SK-N-SH (cell line): ENCODE measurements at regions not wholly inside any gene's neighbourhood (a gene's known extent, or its start where the extent isn't known, plus 50 kb on each side); places are given as distances from the start of the nearest gene placed in this dataset.

Experiments
- CTCF ChIA-PET: fragments of 300-600, 350-600 bp; formaldehyde crosslinking; extraction: SDS; loops from one replicate; lab custom pipeline; 2021; lab: Yijun Ruan, JAX
- POLR2A ChIA-PET: fragments of 350-600 bp; sonication (Branson Sonifier 250); formaldehyde crosslinking; extraction: SDS; loops from one replicate; lab custom pipeline; 2020; ENCODE audit warnings: antibody characterized with exemption, inconsistent platforms; lab: Yijun Ruan, JAX
- DNase-seq: peaks from one replicate; pipeline ENCODE4 v3.0.0; 2012
- H2AFZ ChIP-seq: fragments of 200-600 bp; sonication (generic); 2 replicates; pipeline ENCODE4 v1.8.1; 2016; ENCODE audit warnings: antibody characterized with exemption, mild to moderate bottlenecking, low read depth
- H3F3A ChIP-seq: fragments of 200-600 bp; sonication (generic); replicated peaks from 2 replicates; pipeline ENCODE3; 2016; ENCODE audit warnings: antibody characterized with exemption, mild to moderate bottlenecking; ENCODE audit not compliant: insufficient read depth
- H3K27ac ChIP-seq, 2 experiments: fragments of 200-500 bp in 1 of 2; fragments of 200-600 bp in 1 of 2; sonication (Bioruptor generic) in 1 of 2; sonication (generic), shearing (Covaris generic) in 1 of 2; 2 replicates each; pipeline versions ENCODE4 v1.5.1 to v1.6.1; 2014 to 2016; ENCODE audit warnings: low read depth in 2 of 2, inconsistent platforms in 1 of 2, low read length in 1 of 2, mild to moderate bottlenecking in 1 of 2, mixed read lengths in 1 of 2
- H3K27me3 ChIP-seq: fragments of 200-600 bp; sonication (generic), shearing (Covaris generic); 2 replicates; pipeline ENCODE4 v1.6.1; 2016; ENCODE audit warnings: mixed run types; ENCODE audit not compliant: insufficient read depth
- H3K36me3 ChIP-seq, 2 experiments: fragments of 200-500 bp in 1 of 2; fragments of 200-600 bp in 1 of 2; sonication (Bioruptor generic) in 1 of 2; sonication (generic) in 1 of 2; replicated peaks in 1 of 2; 2 replicates each; pipeline versions ENCODE3 to v1.5.1; 2014 to 2016; ENCODE audit warnings: low read length in 1 of 2, mild to moderate bottlenecking in 1 of 2; ENCODE audit not compliant: insufficient read depth in 2 of 2, control insufficient read depth in 1 of 2
- H3K4me1 ChIP-seq, 2 experiments: fragments of 200-500 bp in 1 of 2; fragments of 200-600 bp in 1 of 2; sonication (Bioruptor generic) in 1 of 2; sonication (generic), shearing (Covaris generic) in 1 of 2; 2 replicates each; pipeline versions ENCODE4 v1.5.1 to v1.6.1; 2014 to 2016; ENCODE audit warnings: low read depth in 1 of 2, low read length in 1 of 2, mixed run types in 1 of 2; ENCODE audit not compliant: insufficient read depth in 2 of 2, control insufficient read depth in 1 of 2
- H3K4me2 ChIP-seq: fragments of 200-600 bp; sonication (generic), shearing (Covaris generic); 2 replicates; pipeline ENCODE4 v1.6.1; 2017; ENCODE audit warnings: mixed run types
- H3K4me3 ChIP-seq, 2 experiments: fragments of 200-500 bp in 1 of 2; fragments of 200-600 bp in 1 of 2; sonication (Bioruptor generic) in 1 of 2; sonication (generic), shearing (Covaris generic) in 1 of 2; 2 replicates each; pipeline versions ENCODE4 v1.5.1 to v1.8.1; 2014 to 2016; ENCODE audit warnings: low read depth in 2 of 2, inconsistent platforms in 1 of 2, low read length in 1 of 2, mild to moderate bottlenecking in 1 of 2, mixed read lengths in 1 of 2, moderate library complexity in 1 of 2
- H3K79me2 ChIP-seq: fragments of 200-600 bp; sonication (generic); 2 replicates; pipeline ENCODE4 v1.8.1; 2017; ENCODE audit warnings: mild to moderate bottlenecking; ENCODE audit not compliant: insufficient read depth
- H3K9ac ChIP-seq: fragments of 200-600 bp; sonication (generic); 2 replicates; pipeline ENCODE4 v1.6.1; 2017; ENCODE audit warnings: mixed run types
- H3K9me2 ChIP-seq: fragments of 200-600 bp; sonication (generic); 2 replicates; pipeline ENCODE4 v1.6.1; 2017; ENCODE audit warnings: mixed run types
- H3K9me3 ChIP-seq: fragments of 200-600 bp; sonication (generic); 2 replicates; pipeline ENCODE4 v1.6.1; 2017; ENCODE audit warnings: mixed run types, mild to moderate bottlenecking, moderate library complexity
- H4K20me1 ChIP-seq: fragments of 200-600 bp; sonication (generic); 2 replicates; pipeline ENCODE4 v1.6.1; 2017; ENCODE audit warnings: mild to moderate bottlenecking, mixed run types; ENCODE audit not compliant: insufficient read depth
- CHD2 ChIP-seq: fragments of 150-350 bp; IDR thresholded peaks from 2 replicates; pipeline ENCODE4 v1.6.1; 2018; ENCODE audit warnings: low read length; ENCODE audit not compliant: partially characterized antibody
- CTCF ChIP-seq: fragments of 200-600 bp; sonication (generic); IDR thresholded peaks from 2 replicates; pipeline ENCODE4 v1.6.1; 2017; ENCODE audit warnings: antibody characterized with exemption, mild to moderate bottlenecking, moderate library complexity
- ELF1 ChIP-seq: IDR thresholded peaks from 2 replicates; pipeline ENCODE4 v1.4.0; 2012
- EP300 ChIP-seq, 2 experiments: IDR thresholded peaks; 2 replicates each; pipeline versions ENCODE4 v1.4.0 to v1.6.1; 2012; ENCODE audit warnings: borderline replicate concordance in 1 of 2, low read depth in 1 of 2, low read length in 1 of 2
- FOSL2 ChIP-seq: IDR thresholded peaks from 2 replicates; pipeline ENCODE4 v1.4.0; 2012; ENCODE audit warnings: low read depth, mild to moderate bottlenecking, moderate library complexity, borderline replicate concordance
- FOXM1 ChIP-seq: IDR thresholded peaks from 2 replicates; pipeline ENCODE4 v1.4.0; 2012; ENCODE audit warnings: low read depth, mild to moderate bottlenecking
- JUND ChIP-seq: IDR thresholded peaks from 2 replicates; pipeline ENCODE4 v1.4.0; 2012
- MXI1 ChIP-seq: IDR thresholded peaks from 2 replicates; pipeline ENCODE4 v1.6.1; 2012; ENCODE audit warnings: mild to moderate bottlenecking, low read depth, low read length, improper control_type of control experiment
- NFIC ChIP-seq: IDR thresholded peaks from 2 replicates; pipeline ENCODE4 v1.4.0; 2012; ENCODE audit warnings: borderline replicate concordance
- NRF1 ChIP-seq: IDR thresholded peaks from 2 replicates; pipeline ENCODE4 v1.6.1; 2012; ENCODE audit warnings: low read depth, mild to moderate bottlenecking, low read length
- RFX5 ChIP-seq: IDR thresholded peaks from 2 replicates; pipeline ENCODE4 v1.6.1; 2012; ENCODE audit warnings: mild to moderate bottlenecking, improper control_type of control experiment, low read length
- RXRA ChIP-seq: IDR thresholded peaks from 2 replicates; pipeline ENCODE4 v1.4.0; 2012; ENCODE audit warnings: low read depth, mild to moderate bottlenecking, borderline replicate concordance
- SIN3A ChIP-seq: IDR thresholded peaks from 2 replicates; pipeline ENCODE4 v1.6.1; 2012; ENCODE audit warnings: low read depth, mild to moderate bottlenecking, low read length, moderate library complexity, borderline replicate concordance
- YY1 ChIP-seq: IDR thresholded peaks from 2 replicates; pipeline ENCODE4 v1.4.0; 2012; ENCODE audit warnings: low read depth, mild to moderate bottlenecking
- WGBS: methylation state at CpG from one replicate; pipeline ENCODE4 v1.1.6; 2017; ENCODE audit warnings: low lambda C conversion rate; 5-methylcytosine and 5-hydroxymethylcytosine counted together
- TF ChIP-seq, protein P1 (sequence below): IDR thresholded peaks from 2 replicates; pipeline ENCODE4 v1.4.0; 2012; ENCODE audit warnings: low read depth, borderline replicate concordance
- TF ChIP-seq, protein P2 (sequence below): fragments of 150-350 bp; IDR thresholded peaks from 2 replicates; pipeline ENCODE4 v1.6.1; 2016; ENCODE audit warnings: mild to moderate bottlenecking, low read depth, low read length

GRCh38 chr18:43994381-43994780 is 686.3 kb upstream of the SETBP1 start:
- Histone ChIP-seq H3K27me3 (no peaks in the 10 kb centered on the region), H3K4me2 (no peak overlapping the region), H3K9ac (no peak overlapping the region), H3K27ac (no peak overlapping the region), H4K20me1 (no peaks in the 10 kb centered on the region), H3K36me3 (no peaks in the 10 kb centered on the region), H3K79me2 (no peaks in the 10 kb centered on the region), H3F3A (no peaks in the 10 kb centered on the region), H3K9me2 (no peaks in the 10 kb centered on the region), H3K4me1 (no peaks in the 10 kb centered on the region), H2AFZ (no peak overlapping the region), H3K4me3 (no peak overlapping the region), H3K9me3 (no peaks in the 10 kb centered on the region; the same call in 1 of the 2 replicates)
- 69% methylated on average over 4 of the region's 4 CpGs for WGBS
- ChIA-PET POLR2A (no interaction called here), CTCF (interaction anchor here (1.1 kb wide), 1 partner anchor 13 kb away, joined by 4 read pairs; no protein-coding TSS in a partner anchor)
- TF ChIP-seq FOXM1 (no peak), CHD2 (no peak), SIN3A (no peak), FOSL2 (no peak), NRF1 (no peak), EP300 (IDR thresholded peaks at IDR 0.05; ENCODE audit: borderline replicate concordance in 1 of 2, low read depth in 1 of 2, low read length in 1 of 2) (no peak), JUND (no peak), RXRA (no peak), RFX5 (no peak), CTCF (no peak), YY1 (no peak), ELF1 (no peak), MXI1 (no peak), NFIC (no peak)
- TF ChIP-seq, protein P1, sequence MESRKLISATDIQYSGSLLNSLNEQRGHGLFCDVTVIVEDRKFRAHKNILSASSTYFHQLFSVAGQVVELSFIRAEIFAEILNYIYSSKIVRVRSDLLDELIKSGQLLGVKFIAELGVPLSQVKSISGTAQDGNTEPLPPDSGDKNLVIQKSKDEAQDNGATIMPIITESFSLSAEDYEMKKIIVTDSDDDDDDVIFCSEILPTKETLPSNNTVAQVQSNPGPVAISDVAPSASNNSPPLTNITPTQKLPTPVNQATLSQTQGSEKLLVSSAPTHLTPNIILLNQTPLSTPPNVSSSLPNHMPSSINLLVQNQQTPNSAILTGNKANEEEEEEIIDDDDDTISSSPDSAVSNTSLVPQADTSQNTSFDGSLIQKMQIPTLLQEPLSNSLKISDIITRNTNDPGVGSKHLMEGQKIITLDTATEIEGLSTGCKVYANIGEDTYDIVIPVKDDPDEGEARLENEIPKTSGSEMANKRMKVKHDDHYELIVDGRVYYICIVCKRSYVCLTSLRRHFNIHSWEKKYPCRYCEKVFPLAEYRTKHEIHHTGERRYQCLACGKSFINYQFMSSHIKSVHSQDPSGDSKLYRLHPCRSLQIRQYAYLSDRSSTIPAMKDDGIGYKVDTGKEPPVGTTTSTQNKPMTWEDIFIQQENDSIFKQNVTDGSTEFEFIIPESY = no peak
- TF ChIP-seq, protein P2, sequence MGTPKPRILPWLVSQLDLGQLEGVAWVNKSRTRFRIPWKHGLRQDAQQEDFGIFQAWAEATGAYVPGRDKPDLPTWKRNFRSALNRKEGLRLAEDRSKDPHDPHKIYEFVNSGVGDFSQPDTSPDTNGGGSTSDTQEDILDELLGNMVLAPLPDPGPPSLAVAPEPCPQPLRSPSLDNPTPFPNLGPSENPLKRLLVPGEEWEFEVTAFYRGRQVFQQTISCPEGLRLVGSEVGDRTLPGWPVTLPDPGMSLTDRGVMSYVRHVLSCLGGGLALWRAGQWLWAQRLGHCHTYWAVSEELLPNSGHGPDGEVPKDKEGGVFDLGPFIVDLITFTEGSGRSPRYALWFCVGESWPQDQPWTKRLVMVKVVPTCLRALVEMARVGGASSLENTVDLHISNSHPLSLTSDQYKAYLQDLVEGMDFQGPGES = no peak
- DNase-seq = no peak
